ENCODE measurements at regions not wholly inside any gene's neighbourhood (a gene's known extent, or its start where the extent isn't known, plus 50 kb on each side); places are given as distances from the start of the nearest gene placed in this dataset.
A peak's percentile ranks its signal among the peaks of the same experiment; 100 is the strongest.

DNA sequence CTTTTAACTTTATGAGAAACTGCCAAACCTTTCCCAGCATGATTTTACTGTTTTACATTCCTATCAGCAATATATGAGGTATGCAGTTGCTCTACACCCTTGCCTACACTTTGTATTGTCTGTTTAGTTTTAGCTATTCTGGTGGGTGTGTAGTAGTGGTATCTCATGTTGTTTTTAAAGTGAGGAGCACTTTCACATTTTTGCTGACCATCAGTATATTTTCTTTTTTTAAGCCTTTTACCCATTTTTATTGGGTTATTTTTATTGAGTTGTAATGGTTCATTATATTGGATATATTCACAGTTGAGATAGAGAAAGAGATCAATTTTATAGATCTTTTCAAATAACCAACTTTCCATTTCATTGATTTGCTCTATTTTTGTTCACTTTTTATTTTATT, 102.4 kb downstream of the BARX1 start:
- H3K9ac ChIP-seq (ENCODE audit: insufficient read depth, low read depth, low read length), result no peak overlapping the region
- ChIA-PET CTCF (ENCODE audit: low intra/inter-chr PET ratio, low total read pairs) (no interaction called here), POLR2A (no interaction called here)
- ATAC-seq (no peak), DNase-seq (ENCODE audit: low spot score) (no peak), FAIRE-seq (no peak)
- H3K4me3 ChIP-seq (replicated peaks in 1 of 3; ENCODE audit: insufficient read depth in 1 of 3, low read depth in 2 of 3, low read length in 3 of 3), result no peak overlapping the region
- BruUV-seq (replicated peaks), result no TSS peak
- H3K79me2 ChIP-seq (ENCODE audit: insufficient read depth, low read length), result no peaks in the 10 kb centered on the region
- H3K9me3 ChIP-seq (ENCODE audit: low read length), result no peaks in the 10 kb centered on the region
- H3K36me3 ChIP-seq (replicated peaks in 1 of 2; ENCODE audit: control insufficient read depth in 1 of 2, insufficient read depth in 2 of 2, low read length in 2 of 2), result no peaks in the 10 kb centered on the region
- no peak overlapping the region for H2AFZ ChIP-seq (ENCODE audit: low read length)
- H3K27me3 ChIP-seq (ENCODE audit: control insufficient read depth in 1 of 2, insufficient read depth in 2 of 2, low read length in 2 of 2), result no peaks in the 10 kb centered on the region; a peak in 1 of 5 replicates
- no peak overlapping the region for H3K4me2 ChIP-seq (ENCODE audit: low read depth, low read length)
- intact Hi-C loops (cut with micrococcal nuclease; ENCODE audit: unreplicated experiment) (no loop called here), in situ Hi-C loops (cut with HindIII; ENCODE audit: extremely low pct_ligation_motif_present, low pct_unique_long_range_greater_than_20kb) (no loop called here)
- TF ChIP-seq SIX4 (CRISPR knock-in tag; IDR thresholded peaks at IDR 0.05) (no peak), MAFK (conservative IDR thresholded peaks at IDR 0.05 in 1 of 2, IDR thresholded peaks at IDR 0.05 in 1 of 2; ENCODE audit: low read length in 2 of 2) (peak; percentile 5 to 42; a peak in 2 of 4 replicates), ZNF7 (CRISPR knock-in tag; IDR thresholded peaks at IDR 0.05) (peak; percentile 79), ZNF383 (CRISPR knock-in tag; IDR thresholded peaks at IDR 0.05; ENCODE audit: borderline replicate concordance) (no peak)
- H3K27ac ChIP-seq (ENCODE audit: extremely low read length, insufficient read depth, low read length), result no peak overlapping the region
- no peaks in the 10 kb centered on the region for H3K4me1 ChIP-seq (ENCODE audit: insufficient read depth, low read length)
- H4K20me1 ChIP-seq (ENCODE audit: insufficient read depth, low read length), result no peaks in the 10 kb centered on the region

- Histone ChIP-seq H3K4me3 (replicated peaks in 1 of 3; ENCODE audit: insufficient read depth in 1 of 3, low read depth in 2 of 3, low read length in 3 of 3) (no peak overlapping the region), H3K9me3 (ENCODE audit: low read length) (no peaks in the 10 kb centered on the region), H3K4me1 (ENCODE audit: insufficient read depth, low read length) (no peaks in the 10 kb centered on the region), H3K36me3 (replicated peaks in 1 of 2; ENCODE audit: control insufficient read depth in 1 of 2, insufficient read depth in 2 of 2, low read length in 2 of 2) (no peaks in the 10 kb centered on the region), H3K27ac (ENCODE audit: extremely low read length, insufficient read depth, low read length) (no peak overlapping the region), H3K4me2 (ENCODE audit: low read depth, low read length) (no peak overlapping the region), H4K20me1 (ENCODE audit: insufficient read depth, low read length) (no peaks in the 10 kb centered on the region), H3K9ac (ENCODE audit: insufficient read depth, low read depth, low read length) (no peak overlapping the region), H3K79me2 (ENCODE audit: insufficient read depth, low read length) (no peaks in the 10 kb centered on the region), H2AFZ (ENCODE audit: low read length) (no peak overlapping the region), H3K27me3 (ENCODE audit: control insufficient read depth in 1 of 2, insufficient read depth in 2 of 2, low read length in 2 of 2) (no peaks in the 10 kb centered on the region; a peak in 1 of 5 replicates)
- DNase-seq (ENCODE audit: low spot score) (no peak), ATAC-seq (no peak), FAIRE-seq (no peak)
- 6% methylated on average over 3 of the region's 3 CpGs for WGBS (ENCODE audit: low lambda C conversion rate)
- ChIA-PET CTCF (ENCODE audit: low intra/inter-chr PET ratio, low total read pairs) (no interaction called here), POLR2A (no interaction called here)
- intact Hi-C loops (cut with micrococcal nuclease; ENCODE audit: unreplicated experiment) (no loop called here), in situ Hi-C loops (cut with HindIII; ENCODE audit: extremely low pct_ligation_motif_present, low pct_unique_long_range_greater_than_20kb) (no loop called here)
- no TSS peak for BruUV-seq (replicated peaks)
- TF ChIP-seq ZNF670 (CRISPR knock-in tag; IDR thresholded peaks at IDR 0.05; ENCODE audit: borderline replicate concordance), result no peak
- no peak for TF ChIP-seq ATF7-NPFF (CRISPR knock-in tag; IDR thresholded peaks at IDR 0.05; ENCODE audit: low read depth)
- no peak for TF ChIP-seq ZNF782 (CRISPR knock-in tag; IDR thresholded peaks at IDR 0.05; ENCODE audit: borderline replicate concordance)
- no peak for TF ChIP-seq ZNF660 (CRISPR knock-in tag; IDR thresholded peaks at IDR 0.05; ENCODE audit: borderline replicate concordance, low read depth)
- no peak for TF ChIP-seq ZFY (CRISPR knock-in tag; IDR thresholded peaks at IDR 0.05)
- TF ChIP-seq, protein P1, sequence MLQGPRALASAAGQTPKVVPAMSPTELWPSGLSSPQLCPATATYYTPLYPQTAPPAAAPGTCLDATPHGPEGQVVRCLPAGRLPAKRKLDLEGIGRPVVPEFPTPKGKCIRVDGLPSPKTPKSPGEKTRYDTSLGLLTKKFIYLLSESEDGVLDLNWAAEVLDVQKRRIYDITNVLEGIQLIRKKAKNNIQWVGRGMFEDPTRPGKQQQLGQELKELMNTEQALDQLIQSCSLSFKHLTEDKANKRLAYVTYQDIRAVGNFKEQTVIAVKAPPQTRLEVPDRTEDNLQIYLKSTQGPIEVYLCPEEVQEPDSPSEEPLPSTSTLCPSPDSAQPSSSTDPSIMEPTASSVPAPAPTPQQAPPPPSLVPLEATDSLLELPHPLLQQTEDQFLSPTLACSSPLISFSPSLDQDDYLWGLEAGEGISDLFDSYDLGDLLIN (CRISPR knock-in tag; IDR thresholded peaks at IDR 0.05; ENCODE audit: borderline replicate concordance), result no peak
- TF ChIP-seq EZH2 (conservative IDR thresholded peaks at IDR 0.05; ENCODE audit: low read depth, low read length), result no peak
- no peak for TF ChIP-seq ZNF572 (CRISPR knock-in tag; IDR thresholded peaks at IDR 0.05)
- no peak for TF ChIP-seq DDIT3 (CRISPR knock-in tag; IDR thresholded peaks at IDR 0.05)
- no peak for TF ChIP-seq ZNF350 (CRISPR knock-in tag; IDR thresholded peaks at IDR 0.05; ENCODE audit: borderline replicate concordance, low read depth)
- TF ChIP-seq ZNF143 (CRISPR knock-in tag; IDR thresholded peaks at IDR 0.05), result no peak
Measured at GRCh38 chr9:93846349-93846748, 108.8 kb downstream of the BARX1 start.

Data from HepG2 (cell line).